Tibial artery (tissue), 4 donors: ENCODE measurements at regions not wholly inside any gene's neighbourhood (a gene's known extent, or its start where the extent isn't known, plus 50 kb on each side); places are given as distances from the start of the nearest gene placed in this dataset.

Experiments used
- DNase-seq, 2 donors: peaks; one replicate each; pipeline ENCODE4 v3.0.0-alpha.2; 2019
- H3K27ac ChIP-seq, 2 donors: fragments of 200-600 bp; sonication (generic) in 1 of 2; 1 replicate in 1 of 2; 2 replicates in 1 of 2; pipeline ENCODE4 v1.5.1; 2018 to 2019; ENCODE audit warnings: mild to moderate bottlenecking in 1 of 2
- H3K27me3 ChIP-seq, 2 donors: fragments of 200-600 bp; sonication (generic) in 1 of 2; one replicate each; pipeline versions ENCODE4 v1.5.1 to v1.6.0; 2016 to 2019
- H3K36me3 ChIP-seq, 3 donors: fragments of 200-600 bp; sonication (generic) in 2 of 3; one replicate each; pipeline ENCODE4 v1.5.1; 2016 to 2019; ENCODE audit warnings: mild to moderate bottlenecking in 2 of 3
- H3K4me1 ChIP-seq, 4 donors: fragments of 200-600 bp; sonication (generic) in 2 of 4; 1 replicate in 3 of 4; 2 replicates in 1 of 4; pipeline ENCODE4 v1.5.1; 2016 to 2019
- H3K4me3 ChIP-seq, 2 donors: fragments of 200-600 bp; sonication (generic) in 1 of 2; 1 replicate in 1 of 2; 2 replicates in 1 of 2; pipeline ENCODE4 v1.5.1; 2018 to 2019; ENCODE audit warnings: mild to moderate bottlenecking in 2 of 2
- H3K9me3 ChIP-seq, 3 donors: fragments of 200-600 bp; sonication (generic) in 1 of 3; one replicate each; pipeline ENCODE4 v1.5.1; 2016 to 2019
- intact Hi-C: fragments of 100-400 bp; cut with DNase I; formaldehyde crosslinking; loops from one replicate; pipeline ENCODE4 v1.15.0; 2023; ENCODE audit warnings: low total_unique reads
- TF ChIP-seq, protein P1 (sequence below), 2 experiments: fragments of 200-600 bp in 1 of 2; fragments of 450-650 bp in 1 of 2; IDR thresholded peaks; one replicate each; pipeline ENCODE4 v1.5.1; 2017 to 2019; ENCODE audit warnings: antibody characterized with exemption in 2 of 2, mild to moderate bottlenecking in 1 of 2, moderate library complexity in 1 of 2

DNA sequence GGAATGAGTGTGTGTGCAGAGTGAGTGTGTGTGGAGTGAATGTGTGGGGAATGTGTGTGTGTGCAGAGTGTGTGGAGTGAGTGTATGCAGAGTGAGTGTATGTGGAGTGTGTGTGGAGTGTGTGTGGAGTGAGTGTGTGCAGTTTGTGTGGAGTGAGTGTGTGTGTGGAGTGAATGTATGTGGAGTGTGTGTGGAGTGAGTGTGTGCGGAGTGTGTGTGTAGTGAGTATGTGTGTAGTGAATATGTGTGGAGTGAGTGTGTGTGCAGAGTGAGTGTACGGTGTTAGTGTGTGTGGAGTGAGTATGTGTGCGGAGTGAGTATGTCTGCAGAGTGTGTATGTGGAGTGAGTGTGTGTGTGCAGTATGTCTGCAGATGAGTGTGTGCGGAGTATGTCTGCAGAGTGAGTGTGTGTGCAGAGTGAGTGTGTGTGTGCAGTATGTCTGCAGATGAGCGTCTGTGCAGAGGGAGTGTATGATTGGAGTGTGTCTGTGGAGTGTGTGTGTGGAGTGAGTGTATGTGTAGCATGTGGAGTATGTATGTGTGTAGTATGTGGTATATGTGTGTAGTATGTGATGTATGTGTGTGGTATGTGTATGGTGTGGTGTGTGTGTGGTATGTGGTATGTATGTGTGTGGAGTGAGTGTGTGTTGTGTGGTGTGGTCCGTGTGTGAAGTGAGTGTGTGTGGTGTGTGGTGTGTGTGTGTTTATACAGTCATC is 59.7 kb upstream of the CLDN14 start:
- no peak overlapping the region for H3K4me3 ChIP-seq
- H3K27ac ChIP-seq: no peak overlapping the region
- intact Hi-C loops: no loop called here
- DNase-seq: peak in 1 of 2 donors; percentile 13
- no peaks in the 10 kb centered on the region for H3K9me3 ChIP-seq
- TF ChIP-seq, protein P1, sequence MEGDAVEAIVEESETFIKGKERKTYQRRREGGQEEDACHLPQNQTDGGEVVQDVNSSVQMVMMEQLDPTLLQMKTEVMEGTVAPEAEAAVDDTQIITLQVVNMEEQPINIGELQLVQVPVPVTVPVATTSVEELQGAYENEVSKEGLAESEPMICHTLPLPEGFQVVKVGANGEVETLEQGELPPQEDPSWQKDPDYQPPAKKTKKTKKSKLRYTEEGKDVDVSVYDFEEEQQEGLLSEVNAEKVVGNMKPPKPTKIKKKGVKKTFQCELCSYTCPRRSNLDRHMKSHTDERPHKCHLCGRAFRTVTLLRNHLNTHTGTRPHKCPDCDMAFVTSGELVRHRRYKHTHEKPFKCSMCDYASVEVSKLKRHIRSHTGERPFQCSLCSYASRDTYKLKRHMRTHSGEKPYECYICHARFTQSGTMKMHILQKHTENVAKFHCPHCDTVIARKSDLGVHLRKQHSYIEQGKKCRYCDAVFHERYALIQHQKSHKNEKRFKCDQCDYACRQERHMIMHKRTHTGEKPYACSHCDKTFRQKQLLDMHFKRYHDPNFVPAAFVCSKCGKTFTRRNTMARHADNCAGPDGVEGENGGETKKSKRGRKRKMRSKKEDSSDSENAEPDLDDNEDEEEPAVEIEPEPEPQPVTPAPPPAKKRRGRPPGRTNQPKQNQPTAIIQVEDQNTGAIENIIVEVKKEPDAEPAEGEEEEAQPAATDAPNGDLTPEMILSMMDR (IDR thresholded peaks at IDR 0.05): no peak
- H3K4me1 ChIP-seq: no peaks in the 10 kb centered on the region
- H3K36me3 ChIP-seq: no peaks in the 10 kb centered on the region
- H3K27me3 ChIP-seq: peaks cover 0 to 47% of the 10 kb centered on the region in 2 donors

GRCh38 chr21:36540700-36541099 is 60.8 kb upstream of the CLDN14 start:
- TF ChIP-seq, protein P1 (IDR thresholded peaks at IDR 0.05): no peak
- DNase-seq: peak in 1 of 2 donors; percentile 21
- Histone ChIP-seq H3K27ac (no peak overlapping the region), H3K36me3 (no peaks in the 10 kb centered on the region), H3K4me3 (no peak overlapping the region), H3K9me3 (no peaks in the 10 kb centered on the region), H3K27me3 (peaks cover 0 to 44% of the 10 kb centered on the region in 2 donors), H3K4me1 (no peaks in the 10 kb centered on the region)
- intact Hi-C loops: no loop called here

DNA sequence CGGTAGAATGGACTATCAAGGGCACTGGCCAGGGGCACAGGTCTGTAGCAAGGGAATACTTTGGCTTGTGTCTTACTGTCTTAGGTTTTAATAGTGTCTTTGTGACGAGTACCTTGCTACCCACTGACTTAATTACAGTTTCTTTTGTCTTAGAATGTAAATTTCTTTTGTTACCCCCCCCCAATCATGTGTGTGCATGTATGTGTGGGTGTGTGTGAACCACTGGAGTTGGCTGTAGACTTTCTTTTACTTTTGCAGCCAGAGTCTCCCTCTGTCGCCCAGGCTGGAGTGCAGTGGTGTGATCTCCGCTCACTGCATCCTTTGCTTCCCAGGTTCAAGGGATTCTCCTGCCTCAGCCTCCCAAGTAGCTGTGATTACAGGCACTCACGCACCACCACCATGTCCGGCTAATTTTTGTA is 61.8 kb upstream of the CLDN14 start:
- DNase-seq: no peak
- intact Hi-C loops: no loop called here
- TF ChIP-seq, protein P1 (IDR thresholded peaks at IDR 0.05): no peak
- Histone ChIP-seq H3K4me1 (no peaks in the 10 kb centered on the region), H3K27ac (no peak overlapping the region), H3K27me3 (peaks cover 0 to 39% of the 10 kb centered on the region in 2 donors), H3K4me3 (no peak overlapping the region), H3K36me3 (no peaks in the 10 kb centered on the region), H3K9me3 (no peaks in the 10 kb centered on the region)

- no peak overlapping the region for H3K4me3 ChIP-seq
- TF ChIP-seq, protein P1 (IDR thresholded peaks at IDR 0.05): no peak
- H3K27ac ChIP-seq: no peak overlapping the region
- H3K27me3 ChIP-seq: peaks cover 0 to 45% of the 10 kb centered on the region in 2 donors
- no peaks in the 10 kb centered on the region for H3K9me3 ChIP-seq
- H3K36me3 ChIP-seq: no peaks in the 10 kb centered on the region
- DNase-seq: peak in 1 of 2 donors; percentile 41
- no peaks in the 10 kb centered on the region for H3K4me1 ChIP-seq
- intact Hi-C loops: no loop called here
These were observed 62.6 kb upstream of the CLDN14 start for GRCh38 chr21:36542312-36543101.

DNA sequence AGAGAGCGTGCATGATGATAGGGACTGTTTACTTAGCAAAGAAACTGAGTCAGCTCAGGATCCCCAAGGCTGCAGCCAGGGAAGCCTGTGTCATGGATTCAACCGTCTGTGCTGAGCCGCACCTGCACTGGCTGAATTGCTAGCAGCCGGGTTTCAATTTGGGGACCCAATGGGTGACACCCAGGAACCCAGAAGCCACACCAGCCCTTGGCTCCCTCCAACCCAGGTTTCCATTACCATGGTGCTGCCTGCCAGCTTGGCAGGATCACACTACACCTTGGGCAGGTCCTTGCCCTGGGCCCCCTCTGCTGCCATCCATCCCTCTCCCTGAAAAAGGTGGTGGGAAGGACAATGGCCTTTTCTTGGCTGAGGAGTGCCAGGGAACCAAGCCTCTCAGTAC is 64.0 kb upstream of the CLDN14 start:
- peak in 1 of 2 donors; percentile 41 for DNase-seq
- Histone ChIP-seq H3K4me1 (no peaks in the 10 kb centered on the region), H3K27me3 (peaks cover 0 to 59% of the 10 kb centered on the region in 2 donors), H3K36me3 (no peaks in the 10 kb centered on the region), H3K9me3 (no peaks in the 10 kb centered on the region), H3K4me3 (no peak overlapping the region), H3K27ac (no peak overlapping the region)
- intact Hi-C loops: no loop called here
- TF ChIP-seq, protein P1 (IDR thresholded peaks at IDR 0.05): no peak
